DMS79 treated with DMSO at 0.1 percent for 48 hours (cell line): ENCODE measurements at regions not wholly inside any gene's neighbourhood (a gene's known extent, or its start where the extent isn't known, plus 50 kb on each side); places are given as distances from the start of the nearest gene placed in this dataset.

Experiments used
- DNase-seq: peaks from one replicate; lab custom pipeline; 2025; lab: John Stamatoyannopoulos, UW

GRCh38 chr17:69851736-69852135, 223.3 kb upstream of the KCNJ16 start:
- no peak for DNase-seq

DNA sequence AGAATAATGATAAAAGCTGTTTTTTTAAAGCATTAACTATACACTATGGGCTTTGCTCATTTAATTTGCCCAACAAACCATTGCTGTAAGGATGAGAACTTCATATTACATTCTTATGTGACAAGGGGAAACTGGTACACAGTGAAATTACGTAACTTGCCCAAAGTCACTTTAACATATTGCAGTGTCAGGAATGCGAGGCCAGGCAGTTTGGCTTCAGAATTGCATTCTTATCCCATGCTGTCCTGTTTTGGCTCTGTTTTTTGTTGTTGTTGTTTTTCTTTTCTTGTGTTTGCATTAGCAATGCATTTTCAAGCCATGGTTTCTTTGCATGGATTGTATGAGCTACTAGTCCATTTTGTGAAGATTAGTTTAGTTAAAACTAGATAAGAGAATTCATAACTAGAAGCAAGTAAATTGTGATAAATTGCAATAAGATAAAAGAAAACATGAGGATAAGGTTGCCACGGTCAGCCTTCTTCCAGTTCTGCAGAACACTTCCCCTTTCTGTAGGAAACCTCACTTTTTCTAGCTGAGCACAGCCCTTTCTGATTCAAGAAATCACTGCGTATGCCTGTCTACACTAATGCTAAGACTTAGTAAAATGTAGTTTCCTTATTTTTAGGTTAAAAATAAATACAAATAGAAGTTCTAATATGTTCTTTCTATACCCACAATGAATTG, 221.3 kb upstream of the KCNJ16 start:
- no peak for DNase-seq

DNA sequence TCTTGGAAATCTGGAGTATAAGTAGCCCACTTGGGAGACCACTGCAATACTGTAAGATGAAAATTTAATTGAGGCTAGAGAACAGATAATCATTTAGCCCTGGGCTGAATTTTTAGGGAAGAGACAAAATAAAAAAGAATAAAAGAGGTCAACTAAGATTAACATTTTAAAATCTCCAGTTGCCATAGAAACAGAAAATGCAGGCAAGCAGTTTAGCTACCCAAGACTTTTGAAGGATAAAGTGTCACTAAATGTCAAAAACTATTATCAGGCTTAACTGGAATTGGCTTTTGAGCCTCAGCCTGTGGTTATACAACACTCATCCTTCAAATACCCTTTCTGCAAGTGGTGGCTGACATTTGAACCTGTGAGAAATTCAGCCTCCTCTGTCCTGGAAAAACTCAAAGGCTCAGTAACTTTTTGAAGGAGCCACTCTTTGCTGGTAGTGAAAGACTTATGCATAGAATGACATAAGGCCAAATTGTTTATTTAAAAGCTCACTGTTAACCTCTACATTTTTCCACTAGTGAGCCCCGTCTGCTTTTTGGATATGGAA, 220.7 kb upstream of the KCNJ16 start:
- DNase-seq = no peak

DNA sequence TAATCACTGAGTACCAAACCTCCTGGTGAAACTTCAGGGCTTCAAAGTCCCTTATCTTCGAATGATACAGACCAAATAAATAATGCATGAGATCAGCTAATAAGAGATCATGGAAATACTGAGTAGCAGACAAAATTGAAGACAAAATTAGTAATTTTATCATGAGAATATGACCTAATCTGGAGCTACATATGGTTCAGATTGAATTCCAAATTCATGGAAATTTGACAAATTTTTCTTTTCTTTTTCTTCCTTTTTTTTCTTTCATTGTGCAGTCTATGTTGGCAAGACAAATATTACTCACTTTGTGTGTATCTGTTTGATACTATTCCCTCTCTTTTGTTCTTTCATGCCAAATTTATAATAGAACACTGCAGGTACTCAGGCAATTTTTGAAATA, 218.1 kb upstream of the KCNJ16 start:
- no peak for DNase-seq

DNA sequence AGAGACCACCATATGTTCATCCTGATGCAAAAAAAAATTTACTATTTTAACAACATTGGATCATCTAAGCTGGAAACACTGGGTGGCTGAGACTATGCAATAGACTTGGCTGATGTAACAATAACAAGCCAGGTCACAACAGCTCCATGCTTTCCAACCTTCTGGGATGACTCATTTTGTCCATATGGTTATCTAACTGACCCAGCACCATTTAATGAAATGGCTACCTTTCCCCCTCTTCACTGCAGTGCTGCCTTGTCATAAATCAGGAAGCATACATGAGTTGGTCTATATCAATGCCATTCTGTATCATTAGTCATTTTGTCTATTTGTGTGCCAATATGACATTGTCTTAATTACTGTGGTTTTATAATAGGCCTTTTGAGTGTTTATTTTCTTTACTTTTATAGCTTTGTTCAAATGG, 217.6 kb upstream of the KCNJ16 start:
- no peak for DNase-seq

DNA sequence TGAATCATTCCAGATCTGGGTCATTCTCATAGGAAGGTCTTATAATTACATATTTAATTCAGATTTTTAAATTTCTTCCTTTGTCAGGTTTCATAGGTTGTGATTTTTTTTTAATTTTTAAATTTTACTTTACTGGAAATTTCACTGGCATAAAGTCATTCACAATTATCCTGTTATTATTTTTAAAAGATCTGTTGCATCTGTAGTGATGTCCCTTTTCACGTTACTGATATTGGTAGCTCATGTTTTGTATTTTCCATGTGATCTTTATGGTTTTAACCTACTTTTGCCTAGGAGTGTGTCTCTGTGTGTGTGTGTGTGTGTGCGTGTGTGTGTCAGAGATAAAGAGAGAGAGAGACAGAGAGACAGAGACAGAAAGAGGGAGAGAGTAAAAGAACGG, 216.6 kb upstream of the KCNJ16 start:
- no peak for DNase-seq

DNA sequence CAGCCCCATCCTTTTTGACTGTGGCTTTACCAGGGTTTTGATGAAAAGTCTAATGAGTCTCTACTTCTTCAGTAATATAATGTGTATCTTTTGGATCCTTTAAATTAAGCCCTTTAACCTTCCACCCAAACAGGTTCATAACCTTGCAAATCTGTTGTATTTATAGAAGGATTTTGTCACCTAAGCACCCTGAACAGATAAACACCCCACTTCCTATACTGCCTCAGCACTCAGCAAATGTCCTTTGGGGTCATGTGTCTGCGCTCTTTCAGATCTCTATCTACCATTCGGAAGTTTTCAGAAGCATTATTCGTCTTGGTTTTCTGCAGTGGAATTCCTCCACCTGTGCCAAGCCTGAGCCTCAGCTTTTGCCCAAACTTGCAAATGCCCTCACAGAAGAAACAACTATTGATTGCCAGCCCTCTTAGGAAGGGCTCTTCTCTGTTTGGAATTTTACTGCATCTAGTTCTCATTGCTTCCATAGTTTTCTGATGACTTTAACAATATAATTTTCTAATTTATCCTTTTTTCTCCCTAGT, 214.8 kb upstream of the KCNJ16 start:
- DNase-seq = no peak

GRCh38 chr17:69864462-69864861, 210.6 kb upstream of the KCNJ16 start:
- no peak for DNase-seq

GRCh38 chr17:69869667-69870066, 205.4 kb upstream of the KCNJ16 start:
- no peak for DNase-seq

- no peak for DNase-seq
These were observed 204.9 kb upstream of the KCNJ16 start for GRCh38 chr17:69870091-69870530.

DNA sequence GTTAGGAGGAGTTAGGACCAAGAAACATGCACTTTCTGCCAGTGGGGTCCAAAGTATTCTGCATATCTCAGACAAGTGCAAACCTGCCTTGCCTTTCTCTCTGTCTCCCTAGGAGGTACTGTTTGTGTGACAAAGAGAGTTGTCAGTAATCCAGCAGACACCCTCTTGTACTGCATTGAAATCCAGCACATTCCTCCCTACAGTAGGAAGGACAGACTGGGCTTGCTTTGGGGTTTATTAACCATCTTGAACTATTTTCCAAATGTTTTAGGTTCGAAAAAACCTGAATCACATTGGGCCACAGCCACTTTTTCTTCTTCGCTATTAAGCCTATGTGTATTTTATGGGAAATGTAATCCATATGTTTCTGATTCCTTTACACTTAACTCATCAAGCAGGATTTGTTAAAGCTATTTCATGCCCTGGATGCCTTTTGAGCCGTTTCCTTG, 204.2 kb upstream of the KCNJ16 start:
- no peak for DNase-seq

DNA sequence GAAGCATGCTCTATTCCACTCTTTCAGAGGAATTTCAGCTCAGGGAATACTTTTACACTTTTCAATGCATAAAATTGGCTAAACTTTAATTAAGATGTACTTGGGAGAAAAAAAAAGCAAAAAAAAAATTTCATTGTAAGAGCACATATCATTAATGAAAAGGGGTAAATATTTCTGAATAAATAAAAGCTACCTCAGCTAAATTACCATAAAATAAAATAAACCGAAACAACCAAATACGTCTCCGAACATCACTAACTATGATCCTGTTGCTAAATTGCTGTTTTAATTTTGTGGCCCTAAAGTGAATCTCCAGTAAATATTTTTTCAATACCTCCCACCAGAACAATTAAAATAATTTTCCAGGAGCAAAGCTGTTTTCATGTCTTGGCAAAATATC, 203.7 kb upstream of the KCNJ16 start:
- no peak for DNase-seq

DNA sequence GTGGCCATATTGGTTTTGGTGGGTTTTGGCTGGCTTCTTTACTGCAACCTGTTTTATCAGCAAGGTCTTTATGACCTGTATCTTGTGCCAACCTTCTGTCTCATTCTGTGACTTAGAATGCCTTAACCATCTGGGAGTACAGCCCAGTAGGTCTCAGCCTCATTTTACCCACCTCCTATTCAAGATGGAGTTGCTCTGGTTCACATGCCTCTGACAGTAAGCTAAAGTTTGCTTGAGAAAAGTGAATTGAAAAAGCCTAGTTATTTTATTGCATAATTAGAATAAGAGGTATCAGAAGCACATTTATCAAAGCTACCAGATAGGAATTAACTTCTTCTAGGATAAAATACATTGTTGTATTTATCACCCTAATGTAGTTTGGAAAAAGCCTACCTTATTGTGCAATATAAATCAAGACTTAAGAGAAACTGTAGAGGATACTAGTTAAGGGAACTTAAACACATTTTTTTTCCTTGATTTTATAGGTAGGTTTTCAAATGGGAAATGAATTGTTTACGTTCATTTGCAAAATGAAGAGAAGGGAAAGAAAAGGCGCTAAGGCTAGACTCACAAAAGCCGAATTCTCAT, 202.3 kb upstream of the KCNJ16 start:
- DNase-seq = no peak

DNA sequence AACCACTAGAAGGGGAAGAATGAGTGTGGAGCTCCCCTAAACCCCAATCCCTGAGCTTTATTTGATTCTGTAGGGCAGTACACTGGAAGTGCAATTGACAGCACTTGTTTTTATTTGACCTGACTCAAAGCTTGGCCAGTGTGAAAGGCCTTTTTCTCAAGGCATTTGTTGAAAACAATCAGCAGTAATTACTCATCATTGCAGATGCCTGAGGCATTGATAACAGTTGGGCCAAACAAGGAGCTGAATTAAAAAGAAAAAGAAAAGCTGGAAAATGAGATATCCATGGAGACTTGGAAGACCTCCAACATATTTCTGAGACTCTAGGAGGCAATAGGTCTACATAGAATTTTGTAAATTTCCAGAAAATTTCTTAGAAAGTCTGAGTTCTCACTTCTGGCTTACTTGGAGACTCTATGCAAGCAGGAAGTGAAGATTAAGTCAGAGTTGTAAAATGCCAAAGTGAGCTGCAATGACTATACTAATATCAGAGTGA, 200.8 kb upstream of the KCNJ16 start:
- DNase-seq = no peak

GRCh38 chr17:69876757-69877156, 198.3 kb upstream of the KCNJ16 start:
- DNase-seq = no peak

DNA sequence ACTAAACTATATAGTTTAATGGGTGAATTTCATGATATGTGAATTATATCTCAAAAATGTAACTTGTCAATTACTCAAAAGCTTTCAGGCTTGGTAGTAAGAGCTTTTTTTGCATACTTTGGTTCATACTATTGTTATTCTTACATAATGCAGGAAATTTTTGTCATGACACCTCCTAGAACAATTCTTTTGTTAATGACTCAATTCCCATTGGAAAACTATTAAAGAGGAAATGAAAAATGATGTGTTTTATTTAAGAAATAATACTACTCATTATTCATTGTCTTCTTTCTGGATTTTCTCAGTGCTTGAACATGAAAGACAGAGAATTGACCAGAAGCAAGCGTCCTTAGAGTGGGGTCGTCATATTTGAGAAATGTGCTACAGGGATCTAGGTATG, 196.4 kb upstream of the KCNJ16 start:
- DNase-seq = no peak

GRCh38 chr17:69879576-69879975, 195.4 kb upstream of the KCNJ16 start:
- no peak for DNase-seq

DNA sequence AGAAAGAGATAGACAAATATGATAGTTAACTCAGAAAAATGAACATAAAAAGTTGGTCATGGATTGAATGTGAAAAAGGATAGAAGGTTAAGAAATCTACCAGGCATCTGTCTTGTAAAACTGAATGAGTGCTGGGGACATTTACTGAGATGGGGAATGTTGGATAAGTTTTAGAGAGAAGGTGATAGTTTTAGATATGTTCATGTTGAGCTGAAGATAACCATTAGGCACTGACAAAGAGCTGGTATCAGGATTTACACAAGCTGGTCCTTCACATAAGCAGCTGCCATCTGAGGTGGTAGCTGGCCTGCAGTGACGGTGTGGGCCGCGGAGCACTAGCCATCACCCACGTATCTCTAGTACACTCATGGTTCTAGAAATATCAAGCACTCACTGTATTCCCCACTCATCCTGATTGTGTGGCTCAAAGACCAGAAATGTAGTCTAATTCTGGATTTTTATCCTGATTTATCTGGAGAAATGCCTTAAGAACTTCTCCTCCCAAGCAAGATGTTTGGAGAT, 194.4 kb upstream of the KCNJ16 start:
- no peak for DNase-seq

- DNase-seq = no peak
These were observed 192.7 kb upstream of the KCNJ16 start for GRCh38 chr17:69882281-69882680.

- DNase-seq = no peak
These were observed 191.9 kb upstream of the KCNJ16 start for GRCh38 chr17:69883120-69883519.

DNA sequence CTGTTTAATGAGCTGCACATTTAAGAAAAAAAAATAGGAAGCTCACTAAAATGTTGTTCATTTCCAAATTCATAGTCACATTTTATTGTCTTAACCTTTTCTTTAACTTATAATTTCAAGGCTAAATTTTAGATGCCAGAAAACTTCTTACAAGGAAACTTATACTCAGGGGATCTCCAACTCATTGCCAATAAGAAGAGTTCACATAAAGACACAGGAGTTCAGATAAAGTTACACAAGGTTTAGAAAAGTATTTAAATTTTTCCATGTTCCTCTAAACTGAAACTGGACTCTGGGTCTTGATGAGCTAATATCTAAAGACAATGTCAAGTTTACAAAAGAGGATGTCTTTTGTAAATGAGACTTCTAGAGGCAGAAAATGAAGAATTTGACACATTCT, 190.7 kb upstream of the KCNJ16 start:
- DNase-seq = no peak

DNA sequence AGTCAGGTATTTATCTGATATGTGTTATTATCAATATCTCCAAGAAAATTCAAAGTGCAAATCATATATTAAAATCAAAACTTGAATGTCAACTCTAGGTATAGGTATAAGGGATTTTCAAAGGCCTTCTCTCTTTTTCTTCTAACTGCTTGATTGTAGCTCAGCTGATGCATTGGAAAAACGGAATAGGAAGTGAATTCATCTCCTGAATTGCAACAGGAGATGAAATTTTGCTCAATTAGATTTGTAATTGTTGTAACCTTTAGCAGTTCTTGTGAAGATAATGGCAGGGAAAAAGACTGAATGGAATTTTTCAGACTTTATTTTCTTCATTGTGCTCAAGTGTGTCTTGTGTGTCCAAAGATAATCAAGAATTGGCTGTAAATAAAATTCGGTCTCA, 190.2 kb upstream of the KCNJ16 start:
- no peak for DNase-seq

- no peak for DNase-seq
These were observed 176.4 kb upstream of the KCNJ16 start for GRCh38 chr17:69898601-69899000.
